ENCODE measurements at regions not wholly inside any gene's neighbourhood (a gene's known extent, or its start where the extent isn't known, plus 50 kb on each side); places are given as distances from the start of the nearest gene placed in this dataset.

GRCh38 chr2:30341500-30342267 lies 105.4 kb upstream of the LCLAT1 start:
- CTCF ChIA-PET, result interaction anchor here (0.8 to 1.6 kb wide), 3 partner anchors 8 to 161 kb away, joined by 3 read pairs; no protein-coding TSS in a partner anchor
- ATAC-seq, result peak; percentile 50 to 56; a peak in 1 of 6 replicates
- TF ChIP-seq BCL3 (IDR thresholded peaks at IDR 0.05) (no peak), SREBF2 (IDR thresholded peaks at IDR 0.05) (no peak), KDM1A (IDR thresholded peaks at IDR 0.05; ENCODE audit: low read depth) (no peak), CHD4 (IDR thresholded peaks at IDR 0.05; ENCODE audit: borderline replicate concordance) (no peak), ZSCAN20 (CRISPR knock-in tag; IDR thresholded peaks at IDR 0.05) (no peak), JUNB (IDR thresholded peaks at IDR 0.05) (no peak), MAZ (IDR thresholded peaks at IDR 0.05; ENCODE audit: borderline replicate concordance, low read depth, low read length) (no peak), POLR2AphosphoS2 (conservative IDR thresholded peaks at IDR 0.05; ENCODE audit: low read length) (no peak), HOXB13 (CRISPR knock-in tag; IDR thresholded peaks at IDR 0.05; ENCODE audit: low read depth) (no peak), PHF8 (IDR thresholded peaks at IDR 0.05; ENCODE audit: borderline replicate concordance, low read depth) (no peak), RNF2 (IDR thresholded peaks at IDR 0.05; ENCODE audit: borderline replicate concordance, low read depth) (no peak), EP300 (IDR thresholded peaks at IDR 0.05) (no peak), ESRRA (IDR thresholded peaks at IDR 0.05; ENCODE audit: borderline replicate concordance, low read length) (no peak), TFCP2L1 (CRISPR knock-in tag; IDR thresholded peaks at IDR 0.05) (no peak), SMC3 (IDR thresholded peaks at IDR 0.05) (no peak), FOXS1 (CRISPR knock-in tag; IDR thresholded peaks at IDR 0.05) (no peak), HOXA7 (CRISPR knock-in tag; IDR thresholded peaks at IDR 0.05) (no peak)

GRCh38 chr2:30346471-30347169 lies 100.4 kb upstream of the LCLAT1 start:
- Histone ChIP-seq H3K27ac (no peak overlapping the region), H3K4me3 (no peak overlapping the region), H3K9me3 (peaks cover 6% of the 10 kb centered on the region; the same call in 1 of the 3 replicates), H3K4me1 (no peaks in the 10 kb centered on the region), H3K4me2 (no peak overlapping the region)
- no peak for DNase-seq (ENCODE audit: low read depth in 1 of 2, low spot score in 1 of 2)
- WGBS (ENCODE audit: missing lambda C conversion rate), result 72% methylated on average over 21 of the region's 21 CpGs
- ChIA-PET CTCF (interaction anchor here (0.8 to 1.5 kb wide), 2 partner anchors 10 to 27 kb away, joined by 3 read pairs; no protein-coding TSS in a partner anchor), POLR2A (interaction anchor here (0.8 kb wide), 1 partner anchor 116 kb away, joined by 6 read pairs; the partner anchor contains the start of gene LBH)
- peak in 1 of 2 experiments; percentile 43; a peak in 2 of 6 replicates for ATAC-seq
- FAIRE-seq, result no peak
- TF ChIP-seq NPAS2 (CRISPR knock-in tag; IDR thresholded peaks at IDR 0.05; ENCODE audit: borderline replicate concordance), result no peak
- TF ChIP-seq RNF2 (IDR thresholded peaks at IDR 0.05; ENCODE audit: borderline replicate concordance, low read depth), result no peak
- TF ChIP-seq PHF8 (IDR thresholded peaks at IDR 0.05; ENCODE audit: borderline replicate concordance, low read depth), result no peak
- no peak for TF ChIP-seq HOXB5 (CRISPR knock-in tag; IDR thresholded peaks at IDR 0.05)
- TF ChIP-seq PBX3 (IDR thresholded peaks at IDR 0.05), result no peak
- no peak for TF ChIP-seq ZSCAN20 (CRISPR knock-in tag; IDR thresholded peaks at IDR 0.05)
- TF ChIP-seq NFE2L2 (conservative IDR thresholded peaks at IDR 0.05; ENCODE audit: low read length), result no peak
- TF ChIP-seq ZFP36 (IDR thresholded peaks at IDR 0.05; ENCODE audit: borderline replicate concordance, partially characterized antibody), result no peak
- TF ChIP-seq CBX8 (IDR thresholded peaks at IDR 0.05), result no peak
- no peak for TF ChIP-seq HES2 (IDR thresholded peaks at IDR 0.05)
- no peak for TF ChIP-seq USF2 (IDR thresholded peaks at IDR 0.05)
- no peak for TF ChIP-seq NR3C1 (IDR thresholded peaks at IDR 0.05)
- TF ChIP-seq FOXS1 (CRISPR knock-in tag; IDR thresholded peaks at IDR 0.05), result no peak
- no peak for TF ChIP-seq JUNB (IDR thresholded peaks at IDR 0.05)
- TF ChIP-seq SMC3 (IDR thresholded peaks at IDR 0.05), result no peak
- TF ChIP-seq HOXB13 (CRISPR knock-in tag; IDR thresholded peaks at IDR 0.05; ENCODE audit: low read depth), result no peak

More at GRCh38 chr2:30341500-30342267, 105.4 kb upstream of the LCLAT1 start:
- no peak for DNase-seq (ENCODE audit: low read depth in 1 of 2, low spot score in 1 of 2)
- Histone ChIP-seq H3K9me3 (peaks cover 6% of the 10 kb centered on the region; the same call in 1 of the 3 replicates), H3K27ac (no peak overlapping the region), H3K4me3 (no peak overlapping the region), H3K4me2 (no peak overlapping the region), H3K4me1 (no peaks in the 10 kb centered on the region)
- no peak for FAIRE-seq
- WGBS (ENCODE audit: missing lambda C conversion rate), result 55% methylated on average over 8 of the region's 8 CpGs
- POLR2A ChIA-PET, result interaction anchor here (0.7 kb wide), 1 partner anchor 151 kb away, joined by 8 read pairs; no protein-coding TSS in a partner anchor
